ENCODE measurements at regions not wholly inside any gene's neighbourhood (a gene's known extent, or its start where the extent isn't known, plus 50 kb on each side); places are given as distances from the start of the nearest gene placed in this dataset.

DNA sequence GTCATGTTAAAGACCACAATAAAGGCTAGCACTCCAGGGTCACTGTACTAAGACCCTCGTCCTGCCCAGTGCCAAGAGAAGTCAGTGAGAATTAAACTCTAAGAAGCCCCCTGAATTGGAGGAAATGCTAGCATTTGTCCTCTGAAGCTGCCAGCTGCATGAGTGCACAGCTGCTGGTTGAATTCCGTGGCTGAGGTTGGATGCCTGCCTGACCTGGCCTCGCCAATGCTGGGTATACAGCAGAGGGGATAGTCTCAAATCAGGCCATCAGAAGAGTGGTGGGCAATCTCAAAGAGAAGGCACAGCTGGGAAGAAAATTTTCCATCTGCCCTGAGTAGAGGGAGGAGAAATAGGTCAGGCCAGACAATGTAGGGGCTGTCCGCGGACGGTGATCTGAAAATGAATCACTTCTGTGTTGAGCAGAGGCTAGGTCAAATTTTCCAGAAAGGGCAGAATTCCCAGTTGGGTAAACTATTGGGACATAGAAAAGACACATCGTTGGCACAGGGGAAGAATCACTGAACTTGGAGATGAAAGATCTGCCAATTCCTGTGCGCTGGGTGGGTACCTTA is 110.5 kb upstream of the AGAP1 start:
- no peak for DNase-seq (ENCODE audit: low read depth)

DNA sequence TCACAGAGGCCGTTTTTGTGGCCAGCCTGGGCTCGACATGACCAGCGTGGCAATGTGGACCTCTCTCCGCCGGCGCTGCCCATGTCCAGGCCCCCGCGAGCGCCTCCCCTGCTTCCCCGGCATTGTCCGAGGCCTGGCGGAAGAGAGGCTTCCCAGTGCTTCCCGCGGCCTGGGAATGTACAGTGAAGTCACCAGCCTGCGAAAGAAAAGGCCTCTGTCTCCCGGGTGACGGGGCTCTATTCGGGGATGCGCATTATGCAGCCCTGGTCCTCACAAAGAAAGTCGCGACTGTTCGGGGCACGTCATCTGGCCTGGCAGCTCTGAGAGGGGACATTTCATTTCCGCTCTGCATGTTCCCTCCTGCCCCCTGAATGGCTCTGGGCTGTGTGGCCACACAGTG is 109.2 kb upstream of the AGAP1 start:
- DNase-seq (ENCODE audit: low read depth) = no peak
- H3K4me3 ChIP-seq (ENCODE audit: low read depth, low read length) = no peak overlapping the region
- TF ChIP-seq, protein P1, sequence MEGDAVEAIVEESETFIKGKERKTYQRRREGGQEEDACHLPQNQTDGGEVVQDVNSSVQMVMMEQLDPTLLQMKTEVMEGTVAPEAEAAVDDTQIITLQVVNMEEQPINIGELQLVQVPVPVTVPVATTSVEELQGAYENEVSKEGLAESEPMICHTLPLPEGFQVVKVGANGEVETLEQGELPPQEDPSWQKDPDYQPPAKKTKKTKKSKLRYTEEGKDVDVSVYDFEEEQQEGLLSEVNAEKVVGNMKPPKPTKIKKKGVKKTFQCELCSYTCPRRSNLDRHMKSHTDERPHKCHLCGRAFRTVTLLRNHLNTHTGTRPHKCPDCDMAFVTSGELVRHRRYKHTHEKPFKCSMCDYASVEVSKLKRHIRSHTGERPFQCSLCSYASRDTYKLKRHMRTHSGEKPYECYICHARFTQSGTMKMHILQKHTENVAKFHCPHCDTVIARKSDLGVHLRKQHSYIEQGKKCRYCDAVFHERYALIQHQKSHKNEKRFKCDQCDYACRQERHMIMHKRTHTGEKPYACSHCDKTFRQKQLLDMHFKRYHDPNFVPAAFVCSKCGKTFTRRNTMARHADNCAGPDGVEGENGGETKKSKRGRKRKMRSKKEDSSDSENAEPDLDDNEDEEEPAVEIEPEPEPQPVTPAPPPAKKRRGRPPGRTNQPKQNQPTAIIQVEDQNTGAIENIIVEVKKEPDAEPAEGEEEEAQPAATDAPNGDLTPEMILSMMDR (IDR thresholded peaks at IDR 0.05; ENCODE audit: insufficient read depth, low read depth, low read length) = no peak

More for the DNA sequence above, 110.5 kb upstream of the AGAP1 start:
- no peak overlapping the region for H3K4me3 ChIP-seq (ENCODE audit: low read depth, low read length)
- TF ChIP-seq, protein P1 (IDR thresholded peaks at IDR 0.05; ENCODE audit: insufficient read depth, low read depth, low read length) = no peak

DNA sequence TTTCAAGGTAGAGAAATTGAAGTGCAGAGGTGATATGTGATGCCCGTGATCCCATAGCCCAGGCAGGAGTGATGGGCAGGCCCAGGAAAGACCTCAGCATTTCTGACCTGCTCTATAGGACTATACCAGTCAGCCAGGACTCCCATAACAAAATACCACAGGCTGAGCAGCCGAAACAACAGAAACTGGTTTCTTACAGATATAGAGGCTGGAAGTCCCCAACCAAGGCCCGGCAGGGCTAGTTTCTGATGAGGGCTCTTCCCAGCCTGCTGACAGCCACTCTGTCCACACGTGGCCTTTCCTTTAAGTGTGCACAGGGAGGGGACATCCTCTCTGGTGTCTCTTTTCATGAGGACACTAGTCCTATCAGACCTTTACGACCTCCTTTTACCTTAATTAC is 104.2 kb upstream of the AGAP1 start:
- DNase-seq (ENCODE audit: low read depth) = no peak
- no peak overlapping the region for H3K4me3 ChIP-seq (ENCODE audit: low read depth, low read length)
- TF ChIP-seq, protein P1 (IDR thresholded peaks at IDR 0.05; ENCODE audit: insufficient read depth, low read depth, low read length) = no peak

DNA sequence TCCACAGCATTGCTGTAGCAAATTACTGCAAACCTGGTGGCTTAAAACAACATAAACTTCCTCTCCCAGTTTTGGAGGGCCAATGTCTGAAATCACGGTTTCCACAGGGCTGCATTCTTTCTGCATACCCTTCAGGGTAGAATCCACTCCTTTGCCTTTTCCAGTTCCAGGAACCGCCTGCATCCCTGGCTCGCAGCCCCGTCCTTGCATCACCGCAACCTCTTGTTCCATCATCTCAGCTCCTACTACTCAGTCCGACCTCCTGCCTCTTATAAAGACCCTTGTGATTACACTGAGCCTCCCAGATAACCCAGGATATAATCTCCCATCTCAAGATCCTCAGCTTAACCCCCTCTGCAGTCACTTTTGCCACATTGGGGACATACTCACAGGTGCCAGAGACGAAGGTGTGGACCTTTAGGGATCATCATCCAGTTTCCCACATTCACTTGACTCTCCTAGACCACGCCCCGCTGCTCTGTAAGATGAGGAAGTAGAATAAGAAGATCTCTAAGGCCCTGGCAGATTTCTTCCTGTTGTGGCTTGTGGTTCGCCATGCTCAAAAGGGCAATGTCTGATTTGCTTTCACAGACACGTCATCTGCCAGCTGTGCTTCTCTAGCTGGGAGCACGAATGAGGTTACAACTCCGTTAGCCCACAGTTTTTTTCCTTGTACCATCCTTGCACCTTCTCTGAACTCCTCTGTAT is 103.6 kb upstream of the AGAP1 start:
- peak; percentile 45 for DNase-seq (ENCODE audit: low read depth)
- H3K4me3 ChIP-seq (ENCODE audit: low read depth, low read length) = no peak overlapping the region
- TF ChIP-seq, protein P1 (IDR thresholded peaks at IDR 0.05; ENCODE audit: insufficient read depth, low read depth, low read length) = no peak

DNA sequence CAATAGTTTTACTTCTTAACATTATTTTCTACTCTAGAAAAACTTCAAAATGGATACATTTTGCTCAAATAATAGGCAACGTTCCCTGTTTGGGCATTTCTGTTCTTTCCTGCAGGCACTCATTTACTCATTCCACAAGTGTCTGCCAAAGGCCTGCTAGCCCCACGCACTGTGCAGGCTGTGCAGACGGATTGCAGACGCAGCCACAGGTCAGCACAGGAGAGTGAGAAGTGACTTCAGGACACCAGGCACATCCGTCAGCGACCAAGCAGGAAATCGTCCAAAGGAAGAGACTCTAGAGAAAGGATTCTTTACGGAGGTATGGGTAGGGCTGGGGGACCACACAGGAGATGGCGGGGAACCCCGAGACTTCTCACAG is 103.0 kb upstream of the AGAP1 start:
- TF ChIP-seq, protein P1 (IDR thresholded peaks at IDR 0.05; ENCODE audit: insufficient read depth, low read depth, low read length) = no peak
- no peak for DNase-seq (ENCODE audit: low read depth)
- H3K4me3 ChIP-seq (ENCODE audit: low read depth, low read length) = no peak overlapping the region

DNA sequence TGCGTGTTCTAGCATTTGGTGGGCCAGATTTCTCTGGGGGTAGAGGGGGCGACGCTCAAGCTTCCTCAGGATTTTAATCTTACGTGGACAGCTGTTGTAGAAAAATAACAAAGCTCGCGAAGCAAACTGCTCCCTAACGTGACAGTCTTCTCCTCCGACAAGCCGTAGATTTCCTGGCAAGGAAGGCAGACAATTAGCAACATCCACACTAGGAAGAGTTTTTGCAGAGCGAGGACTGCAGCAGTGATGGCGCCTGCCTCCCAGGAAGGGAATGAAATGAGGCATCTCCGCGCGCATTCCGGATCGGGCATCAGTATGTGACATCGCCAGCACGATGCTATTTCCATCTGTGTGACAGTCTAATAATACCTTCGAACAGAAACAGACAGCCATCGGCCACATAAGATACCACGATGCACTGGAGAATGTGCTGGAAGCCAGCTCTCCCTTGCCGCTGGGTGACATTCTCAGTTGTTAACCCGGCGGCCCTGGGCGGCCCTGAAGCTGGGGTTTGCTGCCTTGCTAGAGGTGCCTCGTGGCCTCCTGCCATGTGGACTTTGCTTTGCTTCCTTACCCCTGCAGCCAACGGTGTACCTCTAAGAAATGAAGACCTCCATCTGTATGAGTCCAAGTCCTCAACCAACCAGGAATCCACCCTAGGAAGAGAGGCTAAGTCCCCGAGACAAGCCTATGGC is 101.8 kb upstream of the AGAP1 start:
- no peak for DNase-seq (ENCODE audit: low read depth)

More for the DNA sequence above, 101.8 kb upstream of the AGAP1 start:
- no peak overlapping the region for H3K4me3 ChIP-seq (ENCODE audit: low read depth, low read length)
- TF ChIP-seq, protein P1 (IDR thresholded peaks at IDR 0.05; ENCODE audit: insufficient read depth, low read depth, low read length) = no peak
